HEK293 (cell line): ENCODE measurements at regions not wholly inside any gene's neighbourhood (a gene's known extent, or its start where the extent isn't known, plus 50 kb on each side); places are given as distances from the start of the nearest gene placed in this dataset.
"Not testable (repeated sequence)": the region's sequence is repeated elsewhere in the genome, so short reads cannot be mapped to it uniquely, and the experiment has no call there.

ENCODE experiments used
- ZBTB17 ChIP-seq: fragments of 450-650 bp; formaldehyde crosslinking; IDR thresholded peaks from 2 replicates; pipeline ENCODE4 v1.5.1; 2016; ENCODE audit warnings: missing biosample characterization, missing genetic modification characterization
- ZFP37 ChIP-seq: fragments of 450-650 bp; formaldehyde crosslinking; IDR thresholded peaks from 2 replicates; pipeline ENCODE4 v1.5.1; 2016; ENCODE audit warnings: missing biosample characterization, missing genetic modification characterization
- ZNF146 ChIP-seq: fragments of 450-650 bp; formaldehyde crosslinking; IDR thresholded peaks from 2 replicates; pipeline ENCODE4 v1.5.1; 2016; ENCODE audit warnings: missing biosample characterization, missing genetic modification characterization
- ZNF175 ChIP-seq: fragments of 450-650 bp; formaldehyde crosslinking; IDR thresholded peaks from 2 replicates; pipeline ENCODE4 v1.5.1; 2016; ENCODE audit warnings: missing biosample characterization, missing genetic modification characterization
- ZNF37A ChIP-seq: fragments of 450-650 bp; IDR thresholded peaks from 2 replicates; pipeline ENCODE4 v1.5.1; 2018; ENCODE audit warnings: missing biosample characterization, missing genetic modification characterization
- ZNF423 ChIP-seq: fragments of 450-650 bp; formaldehyde crosslinking; IDR thresholded peaks from 2 replicates; pipeline ENCODE4 v1.5.1; 2016; ENCODE audit warnings: missing biosample characterization, missing genetic modification characterization
- ZNF433 ChIP-seq: fragments of 450-650 bp; formaldehyde crosslinking; IDR thresholded peaks from 2 replicates; pipeline ENCODE4 v1.5.1; 2016; ENCODE audit warnings: missing biosample characterization, missing genetic modification characterization, low read depth
- ZNF549 ChIP-seq: fragments of 450-650 bp; IDR thresholded peaks from 2 replicates; pipeline ENCODE4 v1.5.1; 2018; ENCODE audit warnings: missing biosample characterization, missing genetic modification characterization, mild to moderate bottlenecking, inconsistent platforms, moderate library complexity
- TF ChIP-seq, protein P1 (sequence below): fragments of 450-650 bp; formaldehyde crosslinking; optimal IDR thresholded peaks from 2 replicates; pipeline ENCODE3; 2016; ENCODE audit warnings: missing biosample characterization, mild to moderate bottlenecking, missing genetic modification characterization
- TF ChIP-seq, protein P2 (sequence below): fragments of 450-650 bp; formaldehyde crosslinking; IDR thresholded peaks from 2 replicates; pipeline ENCODE4 v1.5.1; 2017; ENCODE audit warnings: missing biosample characterization, missing genetic modification characterization
- TF ChIP-seq, protein P3 (sequence below): fragments of 450-650 bp; formaldehyde crosslinking; IDR thresholded peaks from 2 replicates; pipeline ENCODE4 v1.5.1; 2016; ENCODE audit warnings: missing biosample characterization, missing genetic modification characterization
- TF ChIP-seq, protein P4 (sequence below): fragments of 450-650 bp; formaldehyde crosslinking; IDR thresholded peaks from 2 replicates; pipeline ENCODE4 v1.5.1; 2016; ENCODE audit warnings: missing biosample characterization, missing genetic modification characterization

DNA sequence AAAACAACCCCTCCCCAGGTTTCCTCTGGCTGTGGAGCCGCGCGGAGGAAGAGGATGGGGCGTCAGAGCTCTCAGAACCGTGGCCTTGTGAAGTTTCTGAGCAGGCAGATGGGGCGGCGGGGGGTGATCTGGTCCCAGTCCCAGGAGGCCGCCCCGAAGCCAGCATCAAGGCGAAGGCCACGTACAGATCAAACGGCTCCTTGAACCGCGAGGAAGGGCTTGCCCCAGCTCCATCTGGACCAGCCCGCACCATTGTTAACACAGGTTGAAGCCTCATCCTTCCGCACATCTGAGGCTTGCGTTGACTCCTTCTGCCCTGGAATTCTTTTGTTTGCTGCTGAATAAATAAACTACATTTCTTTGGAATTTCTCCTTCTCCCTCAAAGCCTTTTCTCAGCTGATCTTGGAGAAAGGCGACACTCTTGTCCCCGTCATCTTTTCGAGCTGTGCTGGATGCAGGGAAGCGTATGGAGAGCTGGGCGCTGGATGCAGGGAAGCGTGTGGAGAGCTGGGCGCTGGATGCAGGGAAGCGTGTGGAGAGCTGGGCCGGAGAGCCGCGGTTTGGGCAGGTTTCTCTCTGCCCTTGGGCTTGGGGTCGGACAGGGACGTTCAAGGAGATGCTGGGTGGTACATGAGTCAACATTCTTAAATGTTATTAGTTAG lies 53.6 kb upstream of the METTL9 start:
- TF ChIP-seq, protein P1, sequence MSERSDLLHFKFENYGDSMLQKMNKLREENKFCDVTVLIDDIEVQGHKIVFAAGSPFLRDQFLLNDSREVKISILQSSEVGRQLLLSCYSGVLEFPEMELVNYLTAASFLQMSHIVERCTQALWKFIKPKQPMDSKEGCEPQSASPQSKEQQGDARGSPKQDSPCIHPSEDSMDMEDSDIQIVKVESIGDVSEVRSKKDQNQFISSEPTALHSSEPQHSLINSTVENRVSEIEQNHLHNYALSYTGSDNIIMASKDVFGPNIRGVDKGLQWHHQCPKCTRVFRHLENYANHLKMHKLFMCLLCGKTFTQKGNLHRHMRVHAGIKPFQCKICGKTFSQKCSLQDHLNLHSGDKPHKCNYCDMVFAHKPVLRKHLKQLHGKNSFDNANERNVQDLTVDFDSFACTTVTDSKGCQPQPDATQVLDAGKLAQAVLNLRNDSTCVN (tag by site-specific recombination): not testable (repeated sequence)
- TF ChIP-seq, protein P2, sequence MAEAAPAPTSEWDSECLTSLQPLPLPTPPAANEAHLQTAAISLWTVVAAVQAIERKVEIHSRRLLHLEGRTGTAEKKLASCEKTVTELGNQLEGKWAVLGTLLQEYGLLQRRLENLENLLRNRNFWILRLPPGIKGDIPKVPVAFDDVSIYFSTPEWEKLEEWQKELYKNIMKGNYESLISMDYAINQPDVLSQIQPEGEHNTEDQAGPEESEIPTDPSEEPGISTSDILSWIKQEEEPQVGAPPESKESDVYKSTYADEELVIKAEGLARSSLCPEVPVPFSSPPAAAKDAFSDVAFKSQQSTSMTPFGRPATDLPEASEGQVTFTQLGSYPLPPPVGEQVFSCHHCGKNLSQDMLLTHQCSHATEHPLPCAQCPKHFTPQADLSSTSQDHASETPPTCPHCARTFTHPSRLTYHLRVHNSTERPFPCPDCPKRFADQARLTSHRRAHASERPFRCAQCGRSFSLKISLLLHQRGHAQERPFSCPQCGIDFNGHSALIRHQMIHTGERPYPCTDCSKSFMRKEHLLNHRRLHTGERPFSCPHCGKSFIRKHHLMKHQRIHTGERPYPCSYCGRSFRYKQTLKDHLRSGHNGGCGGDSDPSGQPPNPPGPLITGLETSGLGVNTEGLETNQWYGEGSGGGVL (tag by site-specific recombination): not testable (repeated sequence)
- TF ChIP-seq, protein P3, sequence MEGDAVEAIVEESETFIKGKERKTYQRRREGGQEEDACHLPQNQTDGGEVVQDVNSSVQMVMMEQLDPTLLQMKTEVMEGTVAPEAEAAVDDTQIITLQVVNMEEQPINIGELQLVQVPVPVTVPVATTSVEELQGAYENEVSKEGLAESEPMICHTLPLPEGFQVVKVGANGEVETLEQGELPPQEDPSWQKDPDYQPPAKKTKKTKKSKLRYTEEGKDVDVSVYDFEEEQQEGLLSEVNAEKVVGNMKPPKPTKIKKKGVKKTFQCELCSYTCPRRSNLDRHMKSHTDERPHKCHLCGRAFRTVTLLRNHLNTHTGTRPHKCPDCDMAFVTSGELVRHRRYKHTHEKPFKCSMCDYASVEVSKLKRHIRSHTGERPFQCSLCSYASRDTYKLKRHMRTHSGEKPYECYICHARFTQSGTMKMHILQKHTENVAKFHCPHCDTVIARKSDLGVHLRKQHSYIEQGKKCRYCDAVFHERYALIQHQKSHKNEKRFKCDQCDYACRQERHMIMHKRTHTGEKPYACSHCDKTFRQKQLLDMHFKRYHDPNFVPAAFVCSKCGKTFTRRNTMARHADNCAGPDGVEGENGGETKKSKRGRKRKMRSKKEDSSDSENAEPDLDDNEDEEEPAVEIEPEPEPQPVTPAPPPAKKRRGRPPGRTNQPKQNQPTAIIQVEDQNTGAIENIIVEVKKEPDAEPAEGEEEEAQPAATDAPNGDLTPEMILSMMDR (tag by site-specific recombination): not testable (repeated sequence)
- not testable (repeated sequence) for TF ChIP-seq ZNF175 (tag by site-specific recombination); ZFP37 (tag by site-specific recombination); ZNF433 (tag by site-specific recombination); ZBTB17 (tag by site-specific recombination); ZNF549 (tag by site-specific recombination); ZNF37A; ZNF146 (tag by site-specific recombination); ZNF423 (tag by site-specific recombination)
- TF ChIP-seq, protein P4, sequence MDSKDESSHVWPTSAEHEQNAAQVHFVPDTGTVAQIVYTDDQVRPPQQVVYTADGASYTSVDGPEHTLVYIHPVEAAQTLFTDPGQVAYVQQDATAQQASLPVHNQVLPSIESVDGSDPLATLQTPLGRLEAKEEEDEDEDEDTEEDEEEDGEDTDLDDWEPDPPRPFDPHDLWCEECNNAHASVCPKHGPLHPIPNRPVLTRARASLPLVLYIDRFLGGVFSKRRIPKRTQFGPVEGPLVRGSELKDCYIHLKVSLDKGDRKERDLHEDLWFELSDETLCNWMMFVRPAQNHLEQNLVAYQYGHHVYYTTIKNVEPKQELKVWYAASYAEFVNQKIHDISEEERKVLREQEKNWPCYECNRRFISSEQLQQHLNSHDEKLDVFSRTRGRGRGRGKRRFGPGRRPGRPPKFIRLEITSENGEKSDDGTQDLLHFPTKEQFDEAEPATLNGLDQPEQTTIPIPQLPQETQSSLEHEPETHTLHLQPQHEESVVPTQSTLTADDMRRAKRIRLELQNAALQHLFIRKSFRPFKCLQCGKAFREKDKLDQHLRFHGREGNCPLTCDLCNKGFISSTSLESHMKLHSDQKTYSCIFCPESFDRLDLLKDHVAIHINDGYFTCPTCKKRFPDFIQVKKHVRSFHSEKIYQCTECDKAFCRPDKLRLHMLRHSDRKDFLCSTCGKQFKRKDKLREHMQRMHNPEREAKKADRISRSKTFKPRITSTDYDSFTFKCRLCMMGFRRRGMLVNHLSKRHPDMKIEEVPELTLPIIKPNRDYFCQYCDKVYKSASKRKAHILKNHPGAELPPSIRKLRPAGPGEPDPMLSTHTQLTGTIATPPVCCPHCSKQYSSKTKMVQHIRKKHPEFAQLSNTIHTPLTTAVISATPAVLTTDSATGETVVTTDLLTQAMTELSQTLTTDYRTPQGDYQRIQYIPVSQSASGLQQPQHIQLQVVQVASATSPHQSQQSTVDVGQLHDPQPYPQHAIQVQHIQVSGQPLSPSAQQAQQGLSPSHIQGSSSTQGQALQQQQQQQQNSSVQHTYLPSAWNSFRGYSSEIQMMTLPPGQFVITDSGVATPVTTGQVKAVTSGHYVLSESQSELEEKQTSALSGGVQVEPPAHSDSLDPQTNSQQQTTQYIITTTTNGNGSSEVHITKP: not testable (repeated sequence)
